Ovary (tissue), 7 donors: ENCODE measurements at regions not wholly inside any gene's neighbourhood (a gene's known extent, or its start where the extent isn't known, plus 50 kb on each side); places are given as distances from the start of the nearest gene placed in this dataset.

Experiments
- DNase-seq, 5 donors: peaks; one replicate each; pipeline ENCODE4 v3.0.0-alpha.2; 2019 to 2020
- H3K27ac ChIP-seq, 2 donors: fragments of 200-600 bp; one replicate each; pipeline versions ENCODE4 v1.5.1 to v1.8.0; 2019 to 2022
- H3K27me3 ChIP-seq: fragments of 200-600 bp; one replicate; pipeline ENCODE4 v1.8.0; 2022
- H3K36me3 ChIP-seq: fragments of 200-600 bp; sonication (generic); one replicate; pipeline ENCODE4 v1.5.1; 2019
- H3K4me1 ChIP-seq: one replicate; pipeline ENCODE4 v1.8.1; 2013; ENCODE audit warnings: mild to moderate bottlenecking, moderate library complexity; ENCODE audit not compliant: insufficient read depth
- H3K4me3 ChIP-seq: fragments of 200-600 bp; sonication (generic); one replicate; pipeline ENCODE4 v1.5.1; 2017
- H3K9me3 ChIP-seq, 2 donors: fragments of 200-600 bp in 1 of 2; sonication (generic) in 1 of 2; one replicate each; pipeline versions ENCODE4 v1.5.1 to v1.8.1; 2013 to 2019; ENCODE audit warnings: mild to moderate bottlenecking in 1 of 2, moderate library complexity in 1 of 2
- EP300 ChIP-seq: sonication (generic); formaldehyde crosslinking; IDR thresholded peaks from one replicate; pipeline ENCODE4 v1.6.1; 2017; ENCODE audit warnings: antibody characterized with exemption
- POLR2A ChIP-seq: fragments of 450-650 bp; IDR thresholded peaks from one replicate; pipeline ENCODE4 v1.6.1; 2017; ENCODE audit warnings: antibody characterized with exemption, mild to moderate bottlenecking, moderate library complexity
- WGBS, 3 donors: extraction: QIAGEN DNeasy Blood & Tissue Kit in 1 of 3; methylation state at CpG; one replicate each; pipeline versions ENCODE4 v1.1.5 to v1.1.7; 2013 to 2017; 5-methylcytosine and 5-hydroxymethylcytosine counted together
- intact Hi-C, 4 donors: fragments of 100-400 bp; cut with DNase I; formaldehyde crosslinking; loops; one replicate each; pipeline versions ENCODE4 v1.11.0 to v1.15.1; 2022 to 2023
- TF ChIP-seq, protein P1 (sequence below), 3 donors: fragments of 450-650 bp in 2 of 3; fragments of 200-600 bp in 1 of 3; IDR thresholded peaks; one replicate each; pipeline versions ENCODE4 v1.5.1 to v1.8.0; 2016 to 2022; ENCODE audit warnings: antibody characterized with exemption in 3 of 3, mild to moderate bottlenecking in 1 of 3
- donor health status: DM: no; HTN: no; CAD: no; lungs with moderate emphysema.
- donor health status: DM: no; HTN: no; CAD: no.
- donor health status: Bipolar disorder and iron deficiency.
- donor health status: DM: no; HTN: no; CAD: no.
- donor health status: DM: yes; HTN: yes; CAD: no.

DNA sequence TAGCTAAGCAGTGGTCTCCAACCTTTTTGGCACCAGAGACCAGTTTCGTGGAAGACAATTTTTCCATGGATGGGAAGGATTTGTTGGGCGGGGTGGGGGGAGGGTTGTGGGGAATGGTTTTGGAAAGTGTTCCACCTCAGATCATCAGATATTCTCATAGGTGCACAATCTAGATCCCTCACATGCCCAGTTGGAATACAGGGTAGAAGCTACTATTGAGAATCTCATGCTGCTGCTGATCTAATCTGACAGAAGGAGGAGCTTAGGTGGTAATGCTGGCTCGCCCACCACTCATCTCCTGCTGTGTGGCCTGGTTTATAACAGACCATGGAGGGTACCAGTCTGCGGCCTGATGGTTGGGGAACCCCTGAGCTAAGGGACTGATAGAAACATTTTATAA is 662.7 kb upstream of the RGMB start:
- no peaks in the 10 kb centered on the region for H3K36me3 ChIP-seq
- H3K4me3 ChIP-seq: no peak overlapping the region
- DNase-seq: no peak
- TF ChIP-seq POLR2A (no peak), EP300 (no peak)
- TF ChIP-seq, protein P1, sequence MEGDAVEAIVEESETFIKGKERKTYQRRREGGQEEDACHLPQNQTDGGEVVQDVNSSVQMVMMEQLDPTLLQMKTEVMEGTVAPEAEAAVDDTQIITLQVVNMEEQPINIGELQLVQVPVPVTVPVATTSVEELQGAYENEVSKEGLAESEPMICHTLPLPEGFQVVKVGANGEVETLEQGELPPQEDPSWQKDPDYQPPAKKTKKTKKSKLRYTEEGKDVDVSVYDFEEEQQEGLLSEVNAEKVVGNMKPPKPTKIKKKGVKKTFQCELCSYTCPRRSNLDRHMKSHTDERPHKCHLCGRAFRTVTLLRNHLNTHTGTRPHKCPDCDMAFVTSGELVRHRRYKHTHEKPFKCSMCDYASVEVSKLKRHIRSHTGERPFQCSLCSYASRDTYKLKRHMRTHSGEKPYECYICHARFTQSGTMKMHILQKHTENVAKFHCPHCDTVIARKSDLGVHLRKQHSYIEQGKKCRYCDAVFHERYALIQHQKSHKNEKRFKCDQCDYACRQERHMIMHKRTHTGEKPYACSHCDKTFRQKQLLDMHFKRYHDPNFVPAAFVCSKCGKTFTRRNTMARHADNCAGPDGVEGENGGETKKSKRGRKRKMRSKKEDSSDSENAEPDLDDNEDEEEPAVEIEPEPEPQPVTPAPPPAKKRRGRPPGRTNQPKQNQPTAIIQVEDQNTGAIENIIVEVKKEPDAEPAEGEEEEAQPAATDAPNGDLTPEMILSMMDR (IDR thresholded peaks at IDR 0.05): no peak
- no peaks in the 10 kb centered on the region for H3K27me3 ChIP-seq
- H3K4me1 ChIP-seq: no peaks in the 10 kb centered on the region
- 67 to 92% (median 73%) methylated on average over 4 of the region's 4 CpGs for WGBS, 3 donors
- no peak overlapping the region for H3K27ac ChIP-seq
- H3K9me3 ChIP-seq: no peaks in the 10 kb centered on the region
- intact Hi-C loops: no loop called here

DNA sequence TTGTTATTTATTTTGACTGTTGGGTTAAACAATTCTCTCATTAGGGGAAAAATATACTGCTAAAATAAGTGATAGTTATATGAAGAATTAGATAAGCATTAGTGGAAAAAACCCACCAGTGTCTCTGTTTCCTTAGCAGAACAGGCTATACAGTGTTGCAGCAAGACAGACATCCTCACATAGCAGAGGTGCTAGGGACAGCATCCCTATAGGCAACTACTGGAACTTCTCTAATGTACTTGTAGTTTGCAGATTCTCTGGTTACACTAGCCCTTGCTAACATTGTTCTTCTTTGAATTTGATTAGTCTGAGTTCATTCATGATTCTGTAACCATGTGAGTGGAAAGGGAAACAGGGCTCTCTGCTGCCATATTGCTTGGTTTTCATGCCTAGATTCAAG is 661.8 kb upstream of the RGMB start:
- DNase-seq: no peak
- H3K36me3 ChIP-seq: no peaks in the 10 kb centered on the region
- no peak overlapping the region for H3K27ac ChIP-seq
- H3K27me3 ChIP-seq: no peaks in the 10 kb centered on the region
- no peaks in the 10 kb centered on the region for H3K9me3 ChIP-seq
- intact Hi-C loops: no loop called here
- no peaks in the 10 kb centered on the region for H3K4me1 ChIP-seq
- no peak for TF ChIP-seq POLR2A
- no peak for TF ChIP-seq EP300
- TF ChIP-seq, protein P1 (IDR thresholded peaks at IDR 0.05): no peak
- no peak overlapping the region for H3K4me3 ChIP-seq

DNA sequence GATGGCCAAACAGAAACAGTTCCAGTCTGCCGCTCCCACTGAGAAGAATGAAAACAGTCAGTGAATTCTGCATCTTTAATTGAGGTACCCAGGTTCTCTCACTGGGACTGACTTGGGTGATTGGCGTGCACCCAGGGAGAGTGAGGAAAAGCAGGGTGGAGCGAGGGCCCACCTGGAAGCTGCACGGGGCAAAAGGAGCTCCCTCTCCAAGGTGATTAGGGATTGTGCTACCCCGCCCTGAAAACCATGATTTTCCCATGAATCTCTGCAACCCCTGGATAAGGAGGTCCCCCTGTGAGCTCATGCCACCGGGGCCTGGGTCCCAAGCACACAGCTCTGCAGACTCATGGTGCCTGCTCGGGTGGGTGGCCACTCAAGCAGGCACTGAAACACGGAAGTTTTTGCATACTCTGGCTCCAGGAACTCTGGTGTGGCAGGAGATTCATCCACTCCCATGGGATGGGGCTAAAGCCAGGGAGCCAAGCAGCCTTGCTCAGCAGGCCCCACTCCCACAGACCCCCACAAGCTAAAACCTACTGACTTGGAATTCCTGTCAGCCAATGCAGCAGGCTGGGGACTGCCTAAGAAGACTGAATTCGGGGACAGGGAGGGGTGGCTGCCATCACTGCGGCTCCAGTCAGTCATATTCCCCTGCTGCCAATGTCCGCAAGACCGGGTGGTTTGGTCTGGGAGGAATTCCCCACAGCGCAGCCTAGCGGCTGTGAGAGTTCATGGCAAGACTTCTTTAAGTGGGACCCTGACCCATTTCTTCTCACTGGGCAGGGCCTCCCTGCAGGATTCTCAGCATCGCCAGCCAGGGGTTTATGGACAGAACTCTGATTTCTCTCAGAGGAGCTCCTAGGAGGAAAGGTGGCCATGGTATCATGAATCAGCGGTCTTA is 652.2 kb upstream of the RGMB start:
- no peak for DNase-seq
- H3K27ac ChIP-seq: no peak overlapping the region
- H3K27me3 ChIP-seq: no peaks in the 10 kb centered on the region
- no peaks in the 10 kb centered on the region for H3K4me1 ChIP-seq
- 87 to 92% (median 91%) methylated on average over 16 of the region's 16 CpGs for WGBS, 3 donors
- TF ChIP-seq, protein P1 (IDR thresholded peaks at IDR 0.05): no peak
- TF ChIP-seq EP300 (no peak), POLR2A (no peak)
- H3K4me3 ChIP-seq: no peak overlapping the region
- intact Hi-C loops: no loop called here
- no peaks in the 10 kb centered on the region for H3K9me3 ChIP-seq
- no peaks in the 10 kb centered on the region for H3K36me3 ChIP-seq

DNA sequence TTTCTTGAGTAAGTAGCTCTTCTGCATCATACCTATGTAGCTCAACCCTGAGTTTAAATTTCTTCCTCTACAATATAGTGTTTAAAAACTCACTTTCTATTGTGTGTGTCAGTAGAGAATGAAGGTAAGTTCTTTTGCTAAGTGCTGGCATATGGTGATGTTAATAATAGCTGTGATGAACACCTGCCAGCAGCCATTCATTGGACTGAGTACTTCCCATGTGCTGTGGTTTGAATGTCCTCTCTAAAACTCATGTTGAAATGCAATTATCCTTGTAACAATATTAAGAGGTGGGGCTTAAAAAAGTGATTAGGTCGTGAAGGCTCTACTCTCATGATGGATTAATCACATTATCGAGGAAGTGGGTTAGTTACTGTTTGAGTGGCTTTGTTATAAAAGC is 645.2 kb upstream of the RGMB start:
- Histone ChIP-seq H3K27ac (no peak overlapping the region), H3K27me3 (no peaks in the 10 kb centered on the region), H3K9me3 (no peaks in the 10 kb centered on the region), H3K4me3 (no peak overlapping the region), H3K4me1 (no peaks in the 10 kb centered on the region), H3K36me3 (no peaks in the 10 kb centered on the region)
- no peak for DNase-seq
- TF ChIP-seq, protein P1 (IDR thresholded peaks at IDR 0.05): no peak
- TF ChIP-seq EP300 (no peak), POLR2A (no peak)
- WGBS, 3 donors: 77 to 83% (median 77%) methylated on average over 2 of the region's 2 CpGs
- intact Hi-C loops: no loop called here
